Activated naive CD4-positive, alpha-beta T cell treated with Interleukin-2 at 50 U/mL for 16 hours (primary cell): ENCODE measurements at regions not wholly inside any gene's neighbourhood (a gene's known extent, or its start where the extent isn't known, plus 50 kb on each side); places are given as distances from the start of the nearest gene placed in this dataset.
"Not testable (repeated sequence)": the region's sequence is repeated elsewhere in the genome, so short reads cannot be mapped to it uniquely, and the experiment has no call there.

Source experiments
- DNase-seq: peaks from one replicate; pipeline ENCODE4 v3.0.0-alpha.2; 2020

GRCh38 chr15:20184879-20185278 lies 356.7 kb downstream of the GOLGA6L6 start:
- not testable (repeated sequence) for DNase-seq

GRCh38 chr15:20168221-20168620 lies 373.4 kb downstream of the GOLGA6L6 start:
- not testable (repeated sequence) for DNase-seq

- DNase-seq = not testable (repeated sequence)
Observed at GRCh38 chr15:20153528-20153927, 388.1 kb downstream of the GOLGA6L6 start.

GRCh38 chr15:20148679-20149078 lies 392.9 kb downstream of the GOLGA6L6 start:
- DNase-seq = not testable (repeated sequence)

- not testable (repeated sequence) for DNase-seq
Observed at GRCh38 chr15:20148008-20148407, 393.6 kb downstream of the GOLGA6L6 start.

GRCh38 chr15:20144333-20145036 lies 397.1 kb downstream of the GOLGA6L6 start:
- DNase-seq = not testable (repeated sequence)

GRCh38 chr15:20142906-20143305 lies 398.7 kb downstream of the GOLGA6L6 start:
- not testable (repeated sequence) for DNase-seq

- not testable (repeated sequence) for DNase-seq
Observed at GRCh38 chr15:20142410-20142809, 399.2 kb downstream of the GOLGA6L6 start.

GRCh38 chr15:20124668-20125067 lies 416.9 kb downstream of the GOLGA6L6 start:
- DNase-seq = not testable (repeated sequence)

GRCh38 chr15:20106026-20106425 lies 435.6 kb downstream of the GOLGA6L6 start:
- no peak for DNase-seq

GRCh38 chr15:20105011-20105990 lies 436.3 kb downstream of the GOLGA6L6 start:
- not testable (repeated sequence) for DNase-seq

- DNase-seq = not testable (repeated sequence)
Observed at GRCh38 chr15:20104551-20104950, 437.0 kb downstream of the GOLGA6L6 start.

GRCh38 chr15:20102862-20103261 lies 438.7 kb downstream of the GOLGA6L6 start:
- DNase-seq = not testable (repeated sequence)

- not testable (repeated sequence) for DNase-seq
Observed at GRCh38 chr15:20102209-20102608, 439.4 kb downstream of the GOLGA6L6 start.

GRCh38 chr15:20101281-20101680 lies 440.3 kb downstream of the GOLGA6L6 start:
- not testable (repeated sequence) for DNase-seq

GRCh38 chr15:20100604-20101270 lies 440.9 kb downstream of the GOLGA6L6 start:
- DNase-seq = not testable (repeated sequence)

- not testable (repeated sequence) for DNase-seq
Observed at GRCh38 chr15:20095699-20096303, 445.8 kb downstream of the GOLGA6L6 start.

GRCh38 chr15:20089541-20089940 lies 452.1 kb downstream of the GOLGA6L6 start:
- DNase-seq = not testable (repeated sequence)

- not testable (repeated sequence) for DNase-seq
Observed at GRCh38 chr15:20084026-20084425, 457.6 kb downstream of the GOLGA6L6 start.

- DNase-seq = not testable (repeated sequence)
Observed at GRCh38 chr15:20074082-20074481, 467.5 kb downstream of the GOLGA6L6 start.

- not testable (repeated sequence) for DNase-seq
Observed at GRCh38 chr15:20069043-20069442, 472.6 kb downstream of the GOLGA6L6 start.

- not testable (repeated sequence) for DNase-seq
Observed at GRCh38 chr15:20066173-20066572, 475.4 kb downstream of the GOLGA6L6 start.
